ENCODE measurements at regions not wholly inside any gene's neighbourhood (a gene's known extent, or its start where the extent isn't known, plus 50 kb on each side); places are given as distances from the start of the nearest gene placed in this dataset.

- no peak overlapping the region for H3K27ac Mint-ChIP-seq
- no peaks in the 10 kb centered on the region for H3K36me3 ChIP-seq (ENCODE audit: control insufficient read depth, insufficient read depth, low read length)
- no peak overlapping the region for H3K27ac ChIP-seq (ENCODE audit: low read length)
- H3K4me3 Mint-ChIP-seq = no peak overlapping the region
- intact Hi-C loops (cut with micrococcal nuclease) = no loop called here
- H3K27me3 ChIP-seq (ENCODE audit: control insufficient read depth, insufficient read depth, low read length) = no peaks in the 10 kb centered on the region
- H3K9me3 Mint-ChIP-seq = peaks cover 3 to 5% of the 10 kb centered on the region in 2 donors
- no peaks in the 10 kb centered on the region for H3K9me3 ChIP-seq (ENCODE audit: control insufficient read depth, insufficient read depth, low read length)
- no peak for ATAC-seq
- TF ChIP-seq CTCF (IDR thresholded peaks at IDR 0.05) = no peak
- no peaks in the 10 kb centered on the region for H3K4me1 Mint-ChIP-seq
- H3K27me3 Mint-ChIP-seq (ENCODE audit: low read depth in 2 of 2) = no peaks in the 10 kb centered on the region
- WGBS (ENCODE audit: insufficient coverage) = 65% methylated on average over 3 of the region's 3 CpGs
- no peak overlapping the region for H3K4me3 ChIP-seq (ENCODE audit: low read length)
- no peaks in the 10 kb centered on the region for H3K36me3 Mint-ChIP-seq
- H3K4me1 ChIP-seq (ENCODE audit: control insufficient read depth, insufficient read depth, low read length) = no peaks in the 10 kb centered on the region
- no peak for DNase-seq
Measured at GRCh38 chr3:22245811-22246583, 495.0 kb upstream of the ZNF385D start.

DNA sequence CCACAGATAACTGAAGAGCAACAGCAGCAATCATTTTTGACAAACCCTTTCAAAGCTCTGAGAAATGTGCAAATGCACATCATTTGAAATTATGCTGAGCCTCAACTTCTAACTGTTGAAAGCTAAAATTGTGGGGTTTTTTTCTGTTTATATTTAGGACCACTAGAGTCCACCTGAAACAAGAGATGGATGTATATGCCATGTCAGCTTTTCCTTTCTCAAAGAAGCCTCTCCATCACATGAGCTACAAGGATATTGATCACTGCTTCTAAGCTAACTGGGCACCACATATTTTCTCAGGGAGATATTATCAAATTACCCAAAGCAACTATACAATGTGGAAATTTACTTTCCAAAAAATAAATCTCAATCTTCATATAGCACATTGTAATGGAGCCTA lies 498.6 kb upstream of the ZNF385D start:
- DNase-seq (no peak), ATAC-seq (no peak)
- intact Hi-C loops (cut with micrococcal nuclease) = no loop called here
- Mint-ChIP-seq H3K27me3 (ENCODE audit: low read depth in 2 of 2) (no peaks in the 10 kb centered on the region), H3K36me3 (no peaks in the 10 kb centered on the region), H3K4me3 (no peak overlapping the region), H3K9me3 (peaks cover 8 to 11% of the 10 kb centered on the region in 2 donors), H3K27ac (no peak overlapping the region), H3K4me1 (no peaks in the 10 kb centered on the region)
- H3K9me3 ChIP-seq (ENCODE audit: control insufficient read depth, insufficient read depth, low read length) = no peaks in the 10 kb centered on the region
- TF ChIP-seq CTCF (IDR thresholded peaks at IDR 0.05) = no peak
- no peaks in the 10 kb centered on the region for H3K4me1 ChIP-seq (ENCODE audit: control insufficient read depth, insufficient read depth, low read length)
- no peak overlapping the region for H3K4me3 ChIP-seq (ENCODE audit: low read length)
- no peaks in the 10 kb centered on the region for H3K36me3 ChIP-seq (ENCODE audit: control insufficient read depth, insufficient read depth, low read length)
- H3K27me3 ChIP-seq (ENCODE audit: control insufficient read depth, insufficient read depth, low read length) = no peaks in the 10 kb centered on the region
- H3K27ac ChIP-seq (ENCODE audit: low read length) = no peak overlapping the region

DNA sequence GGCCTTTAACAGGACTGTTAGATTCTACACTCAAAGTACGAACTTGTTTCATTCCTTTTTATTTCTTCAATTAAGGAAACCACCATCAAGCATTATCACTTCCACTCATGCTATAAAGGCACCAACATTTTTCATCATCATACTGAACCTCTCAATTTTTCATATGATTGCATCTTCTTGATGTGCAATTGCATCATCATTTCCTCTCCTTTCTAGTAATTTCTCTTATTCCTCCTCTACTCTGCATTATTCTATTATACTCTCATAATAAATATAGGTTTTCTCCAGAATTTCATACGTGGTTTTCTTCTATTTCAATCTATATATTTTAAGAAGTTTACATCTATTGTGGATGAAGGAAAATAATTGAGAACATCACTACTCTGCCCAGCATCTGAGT lies 506.2 kb upstream of the ZNF385D start:
- Mint-ChIP-seq H3K36me3 (no peaks in the 10 kb centered on the region), H3K27me3 (ENCODE audit: low read depth in 2 of 2) (no peaks in the 10 kb centered on the region), H3K4me3 (no peak overlapping the region), H3K4me1 (no peaks in the 10 kb centered on the region), H3K9me3 (peaks cover 9 to 11% of the 10 kb centered on the region in 2 donors), H3K27ac (no peak overlapping the region)
- no peak overlapping the region for H3K27ac ChIP-seq (ENCODE audit: low read length)
- no peak for ATAC-seq
- H3K4me1 ChIP-seq (ENCODE audit: control insufficient read depth, insufficient read depth, low read length) = no peaks in the 10 kb centered on the region
- no peak for DNase-seq
- no peaks in the 10 kb centered on the region for H3K27me3 ChIP-seq (ENCODE audit: control insufficient read depth, insufficient read depth, low read length)
- 74% methylated on average over 1 of the region's 2 CpGs for WGBS (ENCODE audit: insufficient coverage)
- H3K9me3 ChIP-seq (ENCODE audit: control insufficient read depth, insufficient read depth, low read length) = no peaks in the 10 kb centered on the region
- no peaks in the 10 kb centered on the region for H3K36me3 ChIP-seq (ENCODE audit: control insufficient read depth, insufficient read depth, low read length)
- no peak for TF ChIP-seq CTCF (IDR thresholded peaks at IDR 0.05)
- intact Hi-C loops (cut with micrococcal nuclease) = no loop called here
- no peak overlapping the region for H3K4me3 ChIP-seq (ENCODE audit: low read length)

GRCh38 chr3:22262386-22262785 lies 511.4 kb upstream of the ZNF385D start:
- intact Hi-C loops (cut with micrococcal nuclease) = no loop called here
- Mint-ChIP-seq H3K9me3 (peaks cover 10 to 13% of the 10 kb centered on the region in 2 donors), H3K36me3 (no peaks in the 10 kb centered on the region), H3K4me3 (no peak overlapping the region), H3K27ac (no peak overlapping the region), H3K27me3 (ENCODE audit: low read depth in 2 of 2) (no peaks in the 10 kb centered on the region), H3K4me1 (no peaks in the 10 kb centered on the region)
- no peak for TF ChIP-seq CTCF (IDR thresholded peaks at IDR 0.05)
- WGBS (ENCODE audit: insufficient coverage) = 38% methylated on average over 1 of the region's 2 CpGs
- H3K27ac ChIP-seq (ENCODE audit: low read length) = no peak overlapping the region
- DNase-seq (no peak), ATAC-seq (no peak)
- H3K9me3 ChIP-seq (ENCODE audit: control insufficient read depth, insufficient read depth, low read length) = no peaks in the 10 kb centered on the region
- H3K4me3 ChIP-seq (ENCODE audit: low read length) = no peak overlapping the region
- H3K4me1 ChIP-seq (ENCODE audit: control insufficient read depth, insufficient read depth, low read length) = no peaks in the 10 kb centered on the region
- no peaks in the 10 kb centered on the region for H3K27me3 ChIP-seq (ENCODE audit: control insufficient read depth, insufficient read depth, low read length)
- H3K36me3 ChIP-seq (ENCODE audit: control insufficient read depth, insufficient read depth, low read length) = no peaks in the 10 kb centered on the region
